ENCODE measurements at regions not wholly inside any gene's neighbourhood (a gene's known extent, or its start where the extent isn't known, plus 50 kb on each side); places are given as distances from the start of the nearest gene placed in this dataset.

GRCh38 chr18:26624443-26624842 is 76.1 kb upstream of the KCTD1 start:
- TF ChIP-seq, protein P1, sequence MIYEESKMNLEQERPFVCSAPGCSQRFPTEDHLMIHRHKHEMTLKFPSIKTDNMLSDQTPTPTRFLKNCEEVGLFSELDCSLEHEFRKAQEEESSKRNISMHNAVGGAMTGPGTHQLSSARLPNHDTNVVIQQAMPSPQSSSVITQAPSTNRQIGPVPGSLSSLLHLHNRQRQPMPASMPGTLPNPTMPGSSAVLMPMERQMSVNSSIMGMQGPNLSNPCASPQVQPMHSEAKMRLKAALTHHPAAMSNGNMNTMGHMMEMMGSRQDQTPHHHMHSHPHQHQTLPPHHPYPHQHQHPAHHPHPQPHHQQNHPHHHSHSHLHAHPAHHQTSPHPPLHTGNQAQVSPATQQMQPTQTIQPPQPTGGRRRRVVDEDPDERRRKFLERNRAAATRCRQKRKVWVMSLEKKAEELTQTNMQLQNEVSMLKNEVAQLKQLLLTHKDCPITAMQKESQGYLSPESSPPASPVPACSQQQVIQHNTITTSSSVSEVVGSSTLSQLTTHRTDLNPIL (CRISPR knock-in tag; IDR thresholded peaks at IDR 0.05; ENCODE audit: low read depth) = no peak
- TF ChIP-seq, protein P2, sequence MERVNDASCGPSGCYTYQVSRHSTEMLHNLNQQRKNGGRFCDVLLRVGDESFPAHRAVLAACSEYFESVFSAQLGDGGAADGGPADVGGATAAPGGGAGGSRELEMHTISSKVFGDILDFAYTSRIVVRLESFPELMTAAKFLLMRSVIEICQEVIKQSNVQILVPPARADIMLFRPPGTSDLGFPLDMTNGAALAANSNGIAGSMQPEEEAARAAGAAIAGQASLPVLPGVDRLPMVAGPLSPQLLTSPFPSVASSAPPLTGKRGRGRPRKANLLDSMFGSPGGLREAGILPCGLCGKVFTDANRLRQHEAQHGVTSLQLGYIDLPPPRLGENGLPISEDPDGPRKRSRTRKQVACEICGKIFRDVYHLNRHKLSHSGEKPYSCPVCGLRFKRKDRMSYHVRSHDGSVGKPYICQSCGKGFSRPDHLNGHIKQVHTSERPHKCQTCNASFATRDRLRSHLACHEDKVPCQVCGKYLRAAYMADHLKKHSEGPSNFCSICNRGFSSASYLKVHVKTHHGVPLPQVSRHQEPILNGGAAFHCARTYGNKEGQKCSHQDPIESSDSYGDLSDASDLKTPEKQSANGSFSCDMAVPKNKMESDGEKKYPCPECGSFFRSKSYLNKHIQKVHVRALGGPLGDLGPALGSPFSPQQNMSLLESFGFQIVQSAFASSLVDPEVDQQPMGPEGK (CRISPR knock-in tag; IDR thresholded peaks at IDR 0.05; ENCODE audit: borderline replicate concordance) = no peak
- TF ChIP-seq ZC3H10 (CRISPR knock-in tag; IDR thresholded peaks at IDR 0.05) (no peak), BACH2 (CRISPR knock-in tag; IDR thresholded peaks at IDR 0.05; ENCODE audit: borderline replicate concordance) (no peak), OSR1 (CRISPR knock-in tag; IDR thresholded peaks at IDR 0.05) (no peak), ZNF8 (CRISPR knock-in tag; IDR thresholded peaks at IDR 0.05) (no peak), ZNF565 (CRISPR knock-in tag; conservative IDR thresholded peaks at IDR 0.05; ENCODE audit: low read depth) (no peak), ARNTL (CRISPR knock-in tag; IDR thresholded peaks at IDR 0.05; ENCODE audit: borderline replicate concordance, low read depth) (no peak), ZFP30 (CRISPR knock-in tag; IDR thresholded peaks at IDR 0.05) (no peak), PPARA (CRISPR knock-in tag; IDR thresholded peaks at IDR 0.05; ENCODE audit: borderline replicate concordance) (no peak)
- TF ChIP-seq, protein P3, sequence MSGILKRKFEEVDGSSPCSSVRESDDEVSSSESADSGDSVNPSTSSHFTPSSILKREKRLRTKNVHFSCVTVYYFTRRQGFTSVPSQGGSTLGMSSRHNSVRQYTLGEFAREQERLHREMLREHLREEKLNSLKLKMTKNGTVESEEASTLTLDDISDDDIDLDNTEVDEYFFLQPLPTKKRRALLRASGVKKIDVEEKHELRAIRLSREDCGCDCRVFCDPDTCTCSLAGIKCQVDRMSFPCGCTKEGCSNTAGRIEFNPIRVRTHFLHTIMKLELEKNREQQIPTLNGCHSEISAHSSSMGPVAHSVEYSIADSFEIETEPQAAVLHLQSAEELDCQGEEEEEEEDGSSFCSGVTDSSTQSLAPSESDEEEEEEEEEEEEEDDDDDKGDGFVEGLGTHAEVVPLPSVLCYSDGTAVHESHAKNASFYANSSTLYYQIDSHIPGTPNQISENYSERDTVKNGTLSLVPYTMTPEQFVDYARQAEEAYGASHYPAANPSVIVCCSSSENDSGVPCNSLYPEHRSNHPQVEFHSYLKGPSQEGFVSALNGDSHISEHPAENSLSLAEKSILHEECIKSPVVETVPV (CRISPR knock-in tag; IDR thresholded peaks at IDR 0.05) = no peak
